ENCODE measurements at regions not wholly inside any gene's neighbourhood (a gene's known extent, or its start where the extent isn't known, plus 50 kb on each side); places are given as distances from the start of the nearest gene placed in this dataset.
"Not testable (repeated sequence)": the region's sequence is repeated elsewhere in the genome, so short reads cannot be mapped to it uniquely, and the experiment has no call there.

GRCh38 chr2:131639001-131639620 lies 111.4 kb downstream of the CCDC74A start:
- TF ChIP-seq ZSCAN29 (IDR thresholded peaks at IDR 0.05); RNF2 (IDR thresholded peaks at IDR 0.05); RAD21 (CRISPR knock-in tag; conservative IDR thresholded peaks at IDR 0.05 in 1 of 2, IDR thresholded peaks at IDR 0.05 in 1 of 2); POLR2A (conservative IDR thresholded peaks at IDR 0.05): not testable (repeated sequence)

Measured in K562 (cell line).